NCI-H82 treated with DMSO at 0.1 percent for 48 hours (cell line): ENCODE measurements at regions not wholly inside any gene's neighbourhood (a gene's known extent, or its start where the extent isn't known, plus 50 kb on each side); places are given as distances from the start of the nearest gene placed in this dataset.
"Not testable (repeated sequence)": the region's sequence is repeated elsewhere in the genome, so short reads cannot be mapped to it uniquely, and the experiment has no call there.

Experiments used
- DNase-seq: peaks from one replicate; lab custom pipeline; 2025; ENCODE audit not compliant: unreplicated experiment; lab: John Stamatoyannopoulos, UW

DNA sequence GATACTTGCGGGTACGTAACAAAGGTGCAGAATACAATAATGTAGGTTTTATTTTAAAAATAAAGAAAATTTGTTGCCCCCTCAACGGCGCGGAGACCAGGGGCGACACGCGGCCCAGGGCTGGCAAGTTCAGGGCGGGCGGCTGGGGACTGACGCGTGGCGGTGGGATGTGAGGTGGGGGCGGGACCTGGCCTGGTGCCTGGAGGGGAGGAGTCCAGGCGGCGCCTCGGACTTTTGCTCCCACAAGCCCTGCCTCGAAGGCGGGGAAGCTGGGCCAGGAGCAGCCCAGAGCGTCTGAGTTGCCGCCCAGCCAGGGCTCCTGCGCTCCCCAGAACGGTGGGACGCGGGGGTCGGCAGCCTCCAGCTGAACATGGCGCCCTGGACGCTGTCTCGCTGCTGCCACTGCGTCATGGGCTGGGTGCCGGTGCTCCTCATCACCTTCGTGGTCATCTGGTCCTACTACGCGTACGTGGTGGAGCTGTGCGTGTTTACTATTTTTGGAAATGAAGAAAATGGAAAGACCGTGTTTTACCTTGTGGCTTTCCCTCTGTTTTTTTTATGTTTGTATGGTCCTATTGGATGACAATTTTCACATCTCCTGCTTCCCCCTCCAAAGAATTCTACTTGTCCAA lies 1122.8 kb upstream of the ATXN8OS start:
- no peak for DNase-seq

DNA sequence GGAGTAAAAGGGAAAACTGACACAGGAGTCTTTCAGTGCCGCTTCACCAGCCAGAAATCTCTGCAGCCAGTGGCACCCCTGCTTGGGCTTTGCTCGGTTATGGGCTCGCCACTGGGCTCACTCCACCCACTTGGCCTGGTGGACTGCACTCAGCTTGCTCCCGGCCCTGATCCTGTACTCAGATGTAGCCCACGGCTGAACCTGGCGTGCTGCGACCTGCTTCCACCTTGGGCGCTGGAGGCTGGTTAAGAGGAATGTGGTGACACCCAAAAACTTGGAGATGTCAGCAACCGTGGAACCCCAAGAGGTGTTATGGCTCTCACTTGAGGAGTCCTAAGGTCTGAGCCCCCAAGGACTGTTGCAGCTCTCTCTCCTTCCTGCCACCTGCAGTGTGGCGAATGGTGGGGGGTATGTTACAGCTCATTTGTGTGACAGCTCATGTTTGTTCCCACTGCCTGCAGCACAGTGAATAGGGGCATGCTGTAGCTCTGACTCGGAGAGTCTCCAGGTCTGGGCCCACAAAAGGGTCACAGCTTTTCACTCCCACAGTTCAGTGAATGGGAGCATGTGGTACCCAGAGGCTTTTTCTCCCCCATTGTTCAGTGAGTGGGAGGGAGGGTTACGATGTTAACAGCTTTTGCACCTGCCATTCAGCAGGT lies 1124.5 kb upstream of the ATXN8OS start:
- no peak for DNase-seq

- no peak for DNase-seq
Observed at GRCh38 chr13:68976287-68976686, 1131.3 kb upstream of the ATXN8OS start.

DNA sequence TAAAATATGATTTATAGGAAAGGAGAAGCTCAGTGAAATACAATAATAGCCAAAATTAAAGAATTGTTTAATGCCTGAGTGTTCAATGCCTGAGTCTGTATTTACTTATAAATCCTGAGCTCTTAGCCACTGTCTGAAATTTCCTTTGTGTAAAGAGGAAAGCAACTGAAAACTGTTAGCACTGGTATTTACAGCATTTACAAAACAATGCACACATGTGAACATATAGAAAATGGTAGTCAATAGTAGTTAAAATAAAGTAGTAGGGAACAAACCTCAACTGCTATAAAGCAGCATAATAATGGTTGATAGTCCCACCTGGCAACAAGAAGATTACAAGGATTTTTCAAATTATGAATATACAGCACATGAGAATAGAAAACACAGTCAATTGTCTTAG lies 1137.1 kb upstream of the ATXN8OS start:
- no peak for DNase-seq

DNA sequence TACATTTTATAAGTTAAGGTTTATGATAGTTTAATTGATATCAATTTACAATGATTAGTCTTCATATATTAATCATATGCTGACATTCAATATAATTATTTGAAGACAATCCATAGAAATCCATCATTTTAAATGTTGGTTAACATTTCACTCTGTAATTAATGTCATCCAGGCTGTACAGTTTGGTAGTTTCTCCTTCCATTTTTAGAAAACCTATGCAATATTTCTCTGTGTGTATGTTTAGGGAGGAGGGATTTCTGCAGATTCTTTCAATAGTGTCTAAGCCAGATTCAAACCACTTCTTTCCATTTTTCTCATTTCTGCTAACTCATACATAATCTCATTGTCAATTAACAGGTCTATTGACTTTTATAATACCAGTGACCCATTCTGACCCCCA lies 1159.0 kb upstream of the ATXN8OS start:
- DNase-seq = no peak

GRCh38 chr13:68944272-68944671 lies 1163.4 kb upstream of the ATXN8OS start:
- no peak for DNase-seq

GRCh38 chr13:68940049-68940448 lies 1167.6 kb upstream of the ATXN8OS start:
- no peak for DNase-seq

GRCh38 chr13:68938639-68939038 lies 1169.0 kb upstream of the ATXN8OS start:
- no peak for DNase-seq

DNA sequence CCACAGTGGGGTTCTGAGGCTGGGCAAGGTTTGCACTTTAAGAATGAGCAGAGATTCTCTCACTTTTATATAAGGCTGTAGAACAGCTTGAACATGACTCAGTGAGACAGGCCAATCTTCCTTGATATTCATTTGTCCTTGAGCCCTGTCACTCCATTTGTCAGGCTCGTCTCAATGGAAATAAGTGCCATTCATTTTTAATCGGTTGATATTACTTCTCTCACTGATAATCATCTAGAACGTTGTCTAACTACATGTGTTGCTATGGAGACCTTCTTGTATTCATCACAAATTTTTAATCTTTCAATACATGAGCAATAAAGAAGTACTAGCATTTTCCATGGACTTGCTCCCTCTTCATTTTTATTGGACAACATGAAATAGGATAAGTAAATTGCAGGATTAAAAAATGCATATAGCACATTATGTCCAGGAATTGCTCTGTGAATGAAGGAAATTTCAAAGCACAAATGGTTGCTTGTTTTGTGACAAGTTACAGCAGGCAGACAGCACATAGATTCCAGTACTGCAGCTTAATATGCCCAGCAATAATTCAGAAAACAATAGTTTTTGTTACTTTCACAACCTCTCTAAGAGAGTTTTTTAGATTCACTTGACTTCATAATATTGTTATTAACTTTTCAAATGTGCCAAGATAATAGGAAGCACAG lies 1178.4 kb upstream of the ATXN8OS start:
- DNase-seq = no peak

DNA sequence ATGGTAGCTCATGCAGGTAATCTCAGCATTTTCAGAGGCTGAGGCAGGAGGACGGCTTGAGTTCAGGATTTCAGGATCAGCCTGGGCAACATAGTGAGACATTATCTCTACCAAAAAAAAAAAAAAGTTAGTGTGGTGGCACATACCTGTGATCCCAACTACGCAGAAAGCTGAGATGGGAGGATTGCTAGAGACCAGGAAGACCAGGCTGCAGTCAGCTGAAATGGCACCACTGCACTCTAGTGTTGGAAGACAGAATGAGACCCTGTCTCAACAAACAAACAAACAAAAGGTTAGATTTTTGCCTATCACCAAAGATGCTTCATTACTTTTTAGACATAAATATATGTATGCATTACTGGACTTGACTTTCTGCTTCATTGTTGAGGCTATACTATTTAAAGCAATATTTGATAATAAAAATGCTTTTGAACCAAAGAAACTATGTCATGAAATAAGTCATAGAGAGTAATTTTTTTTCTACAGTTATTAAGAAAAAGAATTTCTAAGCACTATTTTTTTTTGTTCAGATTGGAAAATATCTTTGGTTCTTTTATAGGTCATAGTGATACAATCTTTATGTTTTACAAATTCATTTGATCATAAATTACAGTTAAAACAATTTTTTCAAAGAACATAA lies 1180.1 kb upstream of the ATXN8OS start:
- peak; percentile 40 for DNase-seq

- DNase-seq = no peak
Observed at GRCh38 chr13:68923995-68924394, 1183.6 kb upstream of the ATXN8OS start.

- no peak for DNase-seq
Observed at GRCh38 chr13:68908879-68909278, 1198.7 kb upstream of the ATXN8OS start.

DNA sequence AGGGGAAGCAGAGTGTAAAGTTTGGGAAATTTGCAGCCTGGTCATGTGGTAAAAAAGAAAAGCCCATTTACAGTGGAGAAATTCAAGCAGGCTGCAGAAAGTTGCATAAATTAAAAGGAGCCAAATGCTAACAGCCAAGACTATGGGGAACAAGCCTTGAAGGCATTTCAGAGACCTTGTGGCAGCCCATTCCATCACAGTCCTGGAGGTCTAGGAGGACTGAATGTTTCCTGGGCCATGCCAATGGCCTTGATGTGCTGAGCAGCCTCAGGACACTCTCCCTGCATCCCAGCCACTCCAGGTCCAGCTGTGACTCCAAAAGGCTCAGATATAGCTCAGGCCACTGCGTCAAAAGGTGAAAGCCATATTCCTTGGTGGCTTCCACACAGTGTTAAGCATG lies 1202.4 kb upstream of the ATXN8OS start:
- no peak for DNase-seq

DNA sequence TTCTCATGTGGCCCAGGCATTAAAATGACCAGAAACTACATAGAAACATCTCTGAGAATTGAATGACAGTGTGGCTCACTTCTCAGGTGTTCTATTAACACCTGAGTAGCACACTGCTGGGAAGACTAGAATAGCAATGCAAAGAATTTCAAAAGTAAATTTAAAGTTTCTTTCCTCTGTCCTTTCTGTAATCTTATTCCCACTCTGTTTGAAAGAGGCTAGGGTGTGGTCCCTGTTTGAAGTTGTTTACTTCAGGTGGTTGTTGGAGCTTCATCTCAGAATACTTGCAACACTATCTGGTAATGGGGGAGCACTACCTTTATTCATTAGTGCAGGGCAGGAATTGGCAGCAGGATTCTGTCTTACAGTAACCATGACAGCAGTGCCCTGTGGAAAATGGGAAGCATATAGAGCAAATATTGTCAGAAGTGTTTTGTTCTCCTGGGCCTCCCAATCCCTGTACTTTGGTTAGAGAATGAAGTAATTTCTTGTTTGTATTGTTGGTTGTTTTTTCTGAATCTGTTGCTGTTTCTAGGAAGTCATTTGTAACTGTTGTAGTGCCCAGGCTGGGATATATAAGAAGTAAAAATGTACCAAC lies 1210.2 kb upstream of the ATXN8OS start:
- DNase-seq = no peak

DNA sequence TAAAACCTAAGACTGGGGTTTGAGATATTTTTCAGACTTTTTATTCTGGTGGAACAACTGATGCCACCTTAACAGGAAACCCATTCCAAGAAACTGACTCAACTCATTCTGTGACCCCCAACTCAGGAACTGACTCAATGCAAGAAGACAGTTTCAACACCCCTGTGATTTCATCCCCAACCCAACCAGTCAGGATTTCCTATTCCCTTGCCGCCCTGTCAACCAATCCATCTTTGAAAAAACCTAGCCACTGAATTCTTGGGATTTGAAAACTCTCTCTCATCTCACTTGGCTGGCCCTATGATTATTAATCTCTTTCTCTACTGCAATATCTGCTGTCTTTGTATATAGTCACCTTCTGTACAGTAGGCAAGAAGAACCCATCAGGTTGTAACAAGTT lies 1211.9 kb upstream of the ATXN8OS start:
- DNase-seq = no peak

- not testable (repeated sequence) for DNase-seq
Observed at GRCh38 chr13:68893721-68894120, 1213.9 kb upstream of the ATXN8OS start.

GRCh38 chr13:68892596-68892995 lies 1215.0 kb upstream of the ATXN8OS start:
- DNase-seq = not testable (repeated sequence)

- not testable (repeated sequence) for DNase-seq
Observed at GRCh38 chr13:68890101-68890500, 1217.5 kb upstream of the ATXN8OS start.

DNA sequence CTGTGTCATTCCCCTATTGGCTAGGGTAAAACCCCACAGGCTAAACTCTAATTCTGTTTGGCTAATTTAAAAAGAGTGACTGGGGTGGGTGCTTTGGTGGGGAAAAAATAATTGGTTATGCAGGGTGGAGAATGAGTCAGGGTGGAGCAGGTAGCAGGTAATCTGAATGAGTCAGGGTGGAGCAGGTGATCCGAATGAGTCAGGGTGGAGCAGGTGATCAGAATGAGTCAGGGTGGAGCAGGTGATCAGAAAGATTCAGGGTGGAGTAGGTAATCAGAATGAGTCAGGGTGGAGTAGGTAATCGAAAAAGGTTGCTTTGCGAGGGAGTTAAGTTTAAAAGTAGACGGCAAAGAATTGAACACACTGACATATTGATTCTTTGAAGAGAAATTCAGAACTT lies 1218.8 kb upstream of the ATXN8OS start:
- DNase-seq = no peak

DNA sequence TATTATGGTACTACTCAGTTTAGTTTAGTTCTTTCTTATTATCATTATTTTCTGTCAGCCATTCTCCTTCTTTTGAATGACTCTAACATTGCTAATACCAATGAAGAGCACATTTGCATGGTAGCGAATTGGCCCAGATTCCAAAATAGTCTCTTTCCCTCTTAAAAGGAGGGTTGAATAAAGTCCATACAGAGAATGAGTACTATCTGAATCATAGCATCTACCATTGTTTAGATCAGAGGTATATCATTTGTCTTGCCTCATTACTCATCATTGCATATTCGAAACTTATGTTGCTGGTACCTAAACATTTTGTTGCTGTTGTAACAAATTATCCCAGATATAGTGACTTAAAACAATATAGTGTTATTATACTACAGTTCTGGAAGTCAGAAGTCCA lies 1235.3 kb upstream of the ATXN8OS start:
- no peak for DNase-seq

DNA sequence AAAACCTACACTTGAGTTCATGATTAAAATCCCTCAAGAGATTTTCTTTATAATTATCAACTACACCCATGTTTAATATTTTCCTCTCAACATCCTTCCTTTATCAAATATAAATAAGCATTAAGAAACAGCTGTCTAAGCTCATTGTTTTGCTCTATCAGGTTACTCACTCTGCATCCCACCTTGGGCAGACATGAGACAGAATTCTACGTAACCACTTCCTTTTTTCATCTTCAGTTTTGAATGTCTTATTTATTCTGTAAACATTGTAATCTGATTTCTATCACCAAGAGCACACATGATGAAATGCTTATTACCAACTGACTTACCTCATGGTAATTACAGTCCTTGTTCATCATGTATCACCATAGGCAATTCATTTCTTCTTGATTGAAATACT lies 1256.6 kb upstream of the ATXN8OS start:
- no peak for DNase-seq

DNA sequence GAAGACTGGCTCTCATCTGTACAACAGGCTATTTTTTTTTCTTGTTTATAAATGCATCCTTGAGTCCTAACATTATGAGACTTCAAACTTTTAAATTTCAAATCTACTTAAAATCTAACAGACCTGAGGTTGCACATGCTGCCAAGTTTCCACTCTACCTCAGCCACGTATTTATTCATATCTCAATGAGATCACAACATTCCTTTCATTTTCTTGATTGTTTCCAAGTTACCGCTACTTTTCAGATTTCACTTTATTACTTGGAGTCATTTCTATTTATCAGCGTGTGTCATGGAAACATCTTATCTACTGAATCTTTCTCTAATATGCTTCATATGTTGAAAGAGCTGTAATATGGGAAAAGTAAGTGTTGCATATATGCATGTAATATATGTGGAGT lies 1257.5 kb upstream of the ATXN8OS start:
- no peak for DNase-seq
